SK-N-SH (cell line): ENCODE measurements at regions not wholly inside any gene's neighbourhood (a gene's known extent, or its start where the extent isn't known, plus 50 kb on each side); places are given as distances from the start of the nearest gene placed in this dataset.

ENCODE experiments used
- CTCF ChIA-PET: fragments of 300-600, 350-600 bp; formaldehyde crosslinking; extraction: SDS; loops from one replicate; lab custom pipeline; 2021; lab: Yijun Ruan, JAX
- POLR2A ChIA-PET: fragments of 350-600 bp; sonication (Branson Sonifier 250); formaldehyde crosslinking; extraction: SDS; loops from one replicate; lab custom pipeline; 2020; ENCODE audit warnings: antibody characterized with exemption, inconsistent platforms; lab: Yijun Ruan, JAX
- DNase-seq: peaks from one replicate; pipeline ENCODE4 v3.0.0; 2012
- H2AFZ ChIP-seq: fragments of 200-600 bp; sonication (generic); 2 replicates; pipeline ENCODE4 v1.8.1; 2016; ENCODE audit warnings: antibody characterized with exemption, mild to moderate bottlenecking, low read depth
- H3F3A ChIP-seq: fragments of 200-600 bp; sonication (generic); replicated peaks from 2 replicates; pipeline ENCODE3; 2016; ENCODE audit warnings: antibody characterized with exemption, mild to moderate bottlenecking; ENCODE audit not compliant: insufficient read depth
- H3K27ac ChIP-seq, 2 experiments: fragments of 200-500 bp in 1 of 2; fragments of 200-600 bp in 1 of 2; sonication (Bioruptor generic) in 1 of 2; sonication (generic), shearing (Covaris generic) in 1 of 2; 2 replicates each; pipeline versions ENCODE4 v1.5.1 to v1.6.1; 2014 to 2016; ENCODE audit warnings: low read depth in 2 of 2, inconsistent platforms in 1 of 2, low read length in 1 of 2, mild to moderate bottlenecking in 1 of 2, mixed read lengths in 1 of 2
- H3K27me3 ChIP-seq: fragments of 200-600 bp; sonication (generic), shearing (Covaris generic); 2 replicates; pipeline ENCODE4 v1.6.1; 2016; ENCODE audit warnings: mixed run types; ENCODE audit not compliant: insufficient read depth
- H3K36me3 ChIP-seq, 2 experiments: fragments of 200-500 bp in 1 of 2; fragments of 200-600 bp in 1 of 2; sonication (Bioruptor generic) in 1 of 2; sonication (generic) in 1 of 2; replicated peaks in 1 of 2; 2 replicates each; pipeline versions ENCODE3 to v1.5.1; 2014 to 2016; ENCODE audit warnings: low read length in 1 of 2, mild to moderate bottlenecking in 1 of 2; ENCODE audit not compliant: insufficient read depth in 2 of 2, control insufficient read depth in 1 of 2
- H3K4me1 ChIP-seq, 2 experiments: fragments of 200-500 bp in 1 of 2; fragments of 200-600 bp in 1 of 2; sonication (Bioruptor generic) in 1 of 2; sonication (generic), shearing (Covaris generic) in 1 of 2; 2 replicates each; pipeline versions ENCODE4 v1.5.1 to v1.6.1; 2014 to 2016; ENCODE audit warnings: low read depth in 1 of 2, low read length in 1 of 2, mixed run types in 1 of 2; ENCODE audit not compliant: insufficient read depth in 2 of 2, control insufficient read depth in 1 of 2
- H3K4me2 ChIP-seq: fragments of 200-600 bp; sonication (generic), shearing (Covaris generic); 2 replicates; pipeline ENCODE4 v1.6.1; 2017; ENCODE audit warnings: mixed run types
- H3K4me3 ChIP-seq, 2 experiments: fragments of 200-500 bp in 1 of 2; fragments of 200-600 bp in 1 of 2; sonication (Bioruptor generic) in 1 of 2; sonication (generic), shearing (Covaris generic) in 1 of 2; 2 replicates each; pipeline versions ENCODE4 v1.5.1 to v1.8.1; 2014 to 2016; ENCODE audit warnings: low read depth in 2 of 2, inconsistent platforms in 1 of 2, low read length in 1 of 2, mild to moderate bottlenecking in 1 of 2, mixed read lengths in 1 of 2, moderate library complexity in 1 of 2
- H3K79me2 ChIP-seq: fragments of 200-600 bp; sonication (generic); 2 replicates; pipeline ENCODE4 v1.8.1; 2017; ENCODE audit warnings: mild to moderate bottlenecking; ENCODE audit not compliant: insufficient read depth
- H3K9ac ChIP-seq: fragments of 200-600 bp; sonication (generic); 2 replicates; pipeline ENCODE4 v1.6.1; 2017; ENCODE audit warnings: mixed run types
- H3K9me2 ChIP-seq: fragments of 200-600 bp; sonication (generic); 2 replicates; pipeline ENCODE4 v1.6.1; 2017; ENCODE audit warnings: mixed run types
- H3K9me3 ChIP-seq: fragments of 200-600 bp; sonication (generic); 2 replicates; pipeline ENCODE4 v1.6.1; 2017; ENCODE audit warnings: mixed run types, mild to moderate bottlenecking, moderate library complexity
- H4K20me1 ChIP-seq: fragments of 200-600 bp; sonication (generic); 2 replicates; pipeline ENCODE4 v1.6.1; 2017; ENCODE audit warnings: mild to moderate bottlenecking, mixed run types; ENCODE audit not compliant: insufficient read depth
- EP300 ChIP-seq, 2 experiments: IDR thresholded peaks; 2 replicates each; pipeline versions ENCODE4 v1.4.0 to v1.6.1; 2012; ENCODE audit warnings: borderline replicate concordance in 1 of 2, low read depth in 1 of 2, low read length in 1 of 2
- GABPA ChIP-seq: IDR thresholded peaks from 2 replicates; pipeline ENCODE4 v1.4.0; 2012; ENCODE audit warnings: low read depth, mild to moderate bottlenecking
- GATA2 ChIP-seq: sonication (generic); formaldehyde crosslinking; IDR thresholded peaks from 2 replicates; pipeline ENCODE4 v1.5.0; 2020; ENCODE audit warnings: mild to moderate bottlenecking, missing genetic modification reagents
- MXI1 ChIP-seq: IDR thresholded peaks from 2 replicates; pipeline ENCODE4 v1.6.1; 2012; ENCODE audit warnings: mild to moderate bottlenecking, low read depth, low read length, improper control_type of control experiment
- NFIC ChIP-seq: IDR thresholded peaks from 2 replicates; pipeline ENCODE4 v1.4.0; 2012; ENCODE audit warnings: borderline replicate concordance
- RAD21 ChIP-seq: IDR thresholded peaks from 2 replicates; pipeline ENCODE4 v1.6.1; 2012; ENCODE audit warnings: mild to moderate bottlenecking, low read length
- REST ChIP-seq: IDR thresholded peaks from 2 replicates; pipeline ENCODE4 v1.6.1; 2012; ENCODE audit warnings: mild to moderate bottlenecking, low read depth, low read length, moderate library complexity
- RFX5 ChIP-seq: IDR thresholded peaks from 2 replicates; pipeline ENCODE4 v1.6.1; 2012; ENCODE audit warnings: mild to moderate bottlenecking, improper control_type of control experiment, low read length
- SMC3 ChIP-seq: IDR thresholded peaks from 2 replicates; pipeline ENCODE4 v1.6.1; 2012; ENCODE audit warnings: low read depth, low read length, improper control_type of control experiment
- TAF1 ChIP-seq: IDR thresholded peaks from 2 replicates; pipeline ENCODE4 v1.6.1; 2012; ENCODE audit warnings: low read depth, mild to moderate bottlenecking, low read length, moderate library complexity, borderline replicate concordance
- WGBS: methylation state at CpG from one replicate; pipeline ENCODE4 v1.1.6; 2017; ENCODE audit warnings: low lambda C conversion rate; 5-methylcytosine and 5-hydroxymethylcytosine counted together

- no peak overlapping the region for H3K9ac ChIP-seq
- no peaks in the 10 kb centered on the region for H3F3A ChIP-seq
- TF ChIP-seq RAD21 (no peak), TAF1 (no peak), MXI1 (no peak), NFIC (no peak), EP300 (IDR thresholded peaks at IDR 0.05; ENCODE audit: borderline replicate concordance in 1 of 2, low read depth in 1 of 2, low read length in 1 of 2) (no peak), REST (no peak)
- TF ChIP-seq, all 33 proteins: peak for 0
- Histone ChIP-seq H3K4me3 (no peak overlapping the region), H3K9me3 (no peaks in the 10 kb centered on the region), H3K27me3 (no peaks in the 10 kb centered on the region), H3K27ac (no peak overlapping the region), H3K9me2 (no peaks in the 10 kb centered on the region), H4K20me1 (no peaks in the 10 kb centered on the region), H3K36me3 (no peaks in the 10 kb centered on the region), H3K4me1 (peaks cover 0 to 2% of the 10 kb centered on the region in 2 experiments; a peak in 1 of 4 replicates), H3K79me2 (no peaks in the 10 kb centered on the region), H2AFZ (no peak overlapping the region), H3K4me2 (no peak overlapping the region)
- ChIA-PET POLR2A (no interaction called here), CTCF (no interaction called here)
- DNase-seq = no peak
- WGBS = 76% methylated on average over 8 of the region's 8 CpGs
Observed at GRCh38 chr5:173801006-173801405, 87.1 kb upstream of the CPEB4 start.

- no peak overlapping the region for H3K27ac ChIP-seq
- H3K36me3 ChIP-seq = no peaks in the 10 kb centered on the region
- CTCF ChIA-PET = interaction anchor here (0.7 to 1.5 kb wide), 3 partner anchors 9 to 17 kb away, joined by 3 to 4 read pairs (median 3); no protein-coding TSS in a partner anchor
- no peak overlapping the region for H3K4me2 ChIP-seq
- H3F3A ChIP-seq = no peaks in the 10 kb centered on the region
- no peak overlapping the region for H3K9ac ChIP-seq
- no peak overlapping the region for H3K4me3 ChIP-seq
- no peaks in the 10 kb centered on the region for H3K27me3 ChIP-seq
- H3K9me2 ChIP-seq = no peaks in the 10 kb centered on the region
- H3K9me3 ChIP-seq = no peaks in the 10 kb centered on the region
- 54% methylated on average over 7 of the region's 7 CpGs for WGBS
- no peaks in the 10 kb centered on the region for H3K79me2 ChIP-seq
- DNase-seq = no peak
- TF ChIP-seq RFX5 = no peak
- TF ChIP-seq, all 33 proteins: peak for 0
- Histone ChIP-seq H4K20me1 (no peaks in the 10 kb centered on the region), H2AFZ (no peak overlapping the region), H3K4me1 (no peaks in the 10 kb centered on the region; a peak in 1 of 4 replicates)
- POLR2A ChIA-PET = no interaction called here
Observed at GRCh38 chr5:173802670-173803165, 85.4 kb upstream of the CPEB4 start.

GRCh38 chr5:173804579-173804978 lies 83.6 kb upstream of the CPEB4 start:
- no peak overlapping the region for H3K4me3 ChIP-seq
- H3F3A ChIP-seq = no peaks in the 10 kb centered on the region
- H3K27me3 ChIP-seq = no peaks in the 10 kb centered on the region
- H3K79me2 ChIP-seq = no peaks in the 10 kb centered on the region
- ChIA-PET CTCF (no interaction called here), POLR2A (no interaction called here)
- H3K4me2 ChIP-seq = no peak overlapping the region
- H3K9ac ChIP-seq = no peak overlapping the region
- no peaks in the 10 kb centered on the region for H4K20me1 ChIP-seq
- WGBS = 55% methylated on average over 7 of the region's 7 CpGs
- no peaks in the 10 kb centered on the region for H3K4me1 ChIP-seq
- H2AFZ ChIP-seq = no peak overlapping the region
- H3K27ac ChIP-seq = no peak overlapping the region
- no peaks in the 10 kb centered on the region for H3K36me3 ChIP-seq
- TF ChIP-seq SMC3 = no peak
- TF ChIP-seq GATA2 (CRISPR knock-in tag) = no peak
- no peak for TF ChIP-seq GABPA
- no peaks in the 10 kb centered on the region for H3K9me2 ChIP-seq
- no peaks in the 10 kb centered on the region for H3K9me3 ChIP-seq
- DNase-seq = no peak
